Central memory CD8-positive, alpha-beta T cell (primary cell): ENCODE measurements at regions not wholly inside any gene's neighbourhood (a gene's known extent, or its start where the extent isn't known, plus 50 kb on each side); places are given as distances from the start of the nearest gene placed in this dataset.

Source experiments
- ATAC-seq: fragments of 150-1000 bp; cut with Tn5 transposase; replicated peaks from 2 replicates; pipeline ENCODE4 v1.10.0; 2022; ENCODE audit warnings: mild to moderate bottlenecking, moderate FRiP score, moderate number of reproducible peaks; ENCODE audit not compliant: poor library complexity, severe bottlenecking; ENCODE audit errors: extremely low read depth
- DNase-seq, 2 donors: peaks; one replicate each; pipeline ENCODE4 v3.0.0; 2021; ENCODE audit warnings: low spot score in 2 of 2
- H3K27ac Mint-ChIP-seq: one replicate; pipeline ENCODE4 v1.8.0; 2022; ENCODE audit warnings: low read depth, mild to moderate bottlenecking, moderate library complexity, mixed read lengths
- H3K27me3 Mint-ChIP-seq: one replicate; pipeline ENCODE4 v1.8.0; 2022; ENCODE audit warnings: mixed read lengths
- H3K36me3 Mint-ChIP-seq: one replicate; pipeline ENCODE4 v1.8.0; 2022; ENCODE audit warnings: mild to moderate bottlenecking, moderate library complexity, mixed read lengths; ENCODE audit not compliant: insufficient read depth
- H3K4me1 Mint-ChIP-seq: one replicate; pipeline ENCODE4 v1.8.0; 2022; ENCODE audit warnings: mixed read lengths
- H3K4me3 Mint-ChIP-seq: one replicate; pipeline ENCODE4 v1.8.0; 2022; ENCODE audit warnings: mild to moderate bottlenecking, moderate library complexity, mixed read lengths
- H3K9me3 Mint-ChIP-seq: one replicate; pipeline ENCODE4 v1.8.0; 2022; ENCODE audit warnings: mixed read lengths

DNA sequence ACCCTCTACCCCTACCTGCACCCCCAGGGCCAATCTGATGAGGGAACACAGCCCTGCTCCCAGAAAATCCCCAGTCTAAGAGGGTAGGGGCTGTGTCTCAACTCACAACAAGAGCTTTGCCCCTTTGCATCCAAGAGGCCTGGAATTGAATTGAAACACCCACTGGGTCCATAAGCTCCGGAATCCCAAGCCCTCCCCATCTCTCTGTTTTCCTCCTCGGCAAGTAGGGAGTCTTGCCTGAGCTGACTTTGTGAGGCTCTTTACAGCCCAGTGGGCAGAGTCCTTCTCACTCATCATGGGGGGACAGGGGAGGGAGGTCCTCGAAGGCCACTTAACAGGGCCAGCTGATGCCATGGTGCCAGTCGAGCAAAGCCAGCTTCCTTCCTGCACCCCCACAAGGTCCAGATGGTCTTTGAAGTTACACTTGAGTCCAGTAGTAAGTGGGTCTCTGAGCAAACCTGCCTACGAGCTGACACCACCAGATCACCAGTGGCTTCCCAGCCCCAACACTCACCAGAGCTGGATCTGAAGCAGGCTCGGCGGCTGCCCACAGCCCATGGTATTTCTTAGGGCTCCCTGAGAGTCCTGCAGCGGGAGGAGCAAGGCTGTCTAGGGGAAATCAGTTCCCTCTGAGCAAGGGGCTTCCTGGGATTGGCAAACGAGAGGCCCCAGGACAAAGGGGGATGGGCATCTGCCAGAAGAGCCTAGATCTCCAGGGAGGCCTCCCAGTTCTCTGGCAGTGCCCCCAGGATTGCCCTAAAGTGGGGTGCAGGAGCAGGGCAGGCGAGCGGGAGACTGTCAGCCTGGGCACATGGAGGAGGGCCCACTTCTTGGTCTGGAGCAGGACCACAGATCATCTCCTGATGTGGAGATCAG is 144.5 kb downstream of the VEGFA start:
- no peak for DNase-seq
- H3K27ac Mint-ChIP-seq = no peak overlapping the region
- no peak overlapping the region for H3K4me3 Mint-ChIP-seq
- ATAC-seq = no peak
- H3K27me3 Mint-ChIP-seq = peaks cover 10% of the 10 kb centered on the region
- H3K9me3 Mint-ChIP-seq = no peaks in the 10 kb centered on the region
- no peaks in the 10 kb centered on the region for H3K36me3 Mint-ChIP-seq
- no peaks in the 10 kb centered on the region for H3K4me1 Mint-ChIP-seq

DNA sequence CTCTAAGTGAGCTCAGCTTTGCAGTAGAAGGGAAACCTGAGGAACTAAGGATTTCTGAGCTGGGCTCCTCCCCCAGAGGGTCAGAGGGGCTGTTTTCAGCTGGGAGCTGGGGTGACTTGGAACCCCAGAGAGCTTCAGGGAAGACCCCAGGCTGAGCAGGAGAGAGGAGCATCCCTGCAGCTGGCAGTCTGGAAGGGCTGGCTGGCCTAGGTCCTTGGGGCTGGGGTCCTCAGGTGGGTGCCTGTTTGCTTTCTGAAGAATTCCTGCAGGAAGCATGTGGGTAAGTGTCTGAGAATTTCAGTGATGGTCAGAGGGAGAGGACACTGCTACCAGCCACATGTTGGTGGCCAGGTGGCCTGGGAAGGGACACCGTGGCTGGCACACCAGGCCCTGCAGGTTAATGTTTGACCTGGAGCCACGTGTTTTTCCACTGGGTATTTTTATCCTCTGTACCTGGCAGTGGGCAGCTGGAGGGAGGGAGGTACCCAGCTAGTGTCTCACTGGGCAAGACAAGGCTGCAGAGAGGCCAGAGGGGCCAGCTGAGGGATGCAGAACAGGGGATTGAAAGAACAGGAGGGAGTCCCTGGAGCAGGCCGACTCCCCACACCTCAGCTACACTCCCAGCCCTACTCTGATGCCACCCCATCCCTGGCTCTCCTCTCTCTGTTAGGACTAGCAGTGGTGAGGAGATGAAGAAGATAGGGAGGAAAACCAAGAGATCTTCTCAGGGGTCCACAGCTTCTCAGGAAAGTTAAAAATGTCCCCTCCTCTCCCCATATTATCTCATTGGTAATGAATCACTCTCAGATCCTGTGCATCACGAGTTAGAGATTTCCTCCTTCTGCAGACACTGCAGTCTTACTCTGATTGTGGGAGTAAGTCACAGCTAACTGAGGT is 143.6 kb downstream of the VEGFA start:
- Mint-ChIP-seq H3K4me3 (no peak overlapping the region), H3K27me3 (peaks cover 10% of the 10 kb centered on the region), H3K9me3 (no peaks in the 10 kb centered on the region), H3K36me3 (no peaks in the 10 kb centered on the region), H3K4me1 (no peaks in the 10 kb centered on the region), H3K27ac (no peak overlapping the region)
- no peak for ATAC-seq
- DNase-seq = no peak

DNA sequence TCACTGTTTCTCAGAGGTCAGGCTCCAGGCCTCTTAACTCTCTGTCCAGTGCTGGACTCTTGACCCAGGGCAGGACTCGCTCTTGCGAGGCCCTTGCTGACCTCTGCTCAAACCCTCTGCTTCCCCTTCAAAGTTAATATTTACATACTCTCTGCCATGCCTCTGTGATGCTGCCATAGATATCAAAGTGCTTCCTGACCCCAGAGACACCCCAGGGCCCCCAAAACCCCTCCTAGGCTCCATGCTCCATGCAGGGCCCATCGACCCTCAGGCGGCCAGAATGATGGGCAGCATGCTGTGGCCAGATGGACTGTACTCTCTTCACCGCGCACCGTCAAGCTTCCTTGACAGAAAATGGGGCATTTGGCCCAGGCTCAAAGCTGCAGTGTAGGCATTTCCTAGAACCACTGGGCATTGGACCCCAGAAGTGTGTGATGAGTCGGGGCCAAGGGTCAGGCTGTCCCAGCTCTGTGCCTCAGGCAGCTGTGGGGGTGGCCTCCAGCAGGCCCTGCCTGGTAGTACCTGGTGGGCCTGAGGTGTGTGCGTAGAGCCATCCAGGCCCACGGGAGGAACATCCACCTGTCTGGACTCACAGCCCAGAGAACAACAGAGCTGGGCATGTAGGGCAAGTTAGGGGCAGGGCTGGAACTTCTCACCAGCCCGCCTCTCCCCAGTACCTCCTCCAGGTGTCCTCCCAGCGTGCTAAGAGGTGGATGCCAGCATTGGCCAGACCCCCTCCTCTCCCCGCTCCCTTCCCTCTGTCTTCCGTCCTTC is 142.8 kb downstream of the VEGFA start:
- Mint-ChIP-seq H3K9me3 (no peaks in the 10 kb centered on the region), H3K36me3 (no peaks in the 10 kb centered on the region), H3K27me3 (peaks cover 7% of the 10 kb centered on the region), H3K4me1 (no peaks in the 10 kb centered on the region), H3K27ac (no peak overlapping the region), H3K4me3 (no peak overlapping the region)
- ATAC-seq (no peak), DNase-seq (no peak)

DNA sequence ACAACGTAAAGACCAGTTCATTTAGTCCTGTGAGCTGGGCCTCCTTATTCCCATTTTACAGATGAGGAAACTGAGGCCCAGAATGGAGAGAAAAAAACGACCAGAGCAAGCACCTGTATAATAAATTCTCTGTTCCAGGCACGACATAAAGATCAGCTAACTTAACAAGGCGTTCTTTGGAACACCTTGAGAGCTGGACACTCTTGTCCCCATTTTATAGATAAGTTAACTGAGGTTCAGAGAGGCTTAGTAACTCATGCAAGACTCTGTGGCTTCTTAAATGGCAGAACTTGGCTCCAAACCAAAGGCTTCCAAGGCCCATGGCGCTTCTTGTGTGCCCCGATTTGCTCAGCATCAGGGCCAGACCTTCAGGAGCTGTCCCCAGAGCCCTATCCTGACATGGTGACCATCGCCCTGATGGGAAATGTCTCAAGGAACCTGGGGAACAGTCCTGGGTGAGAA is 142.1 kb downstream of the VEGFA start:
- Mint-ChIP-seq H3K4me3 (no peak overlapping the region), H3K36me3 (no peaks in the 10 kb centered on the region), H3K9me3 (no peaks in the 10 kb centered on the region), H3K27me3 (peaks cover under 1% of the 10 kb centered on the region), H3K27ac (no peak overlapping the region), H3K4me1 (no peaks in the 10 kb centered on the region)
- ATAC-seq = no peak
- DNase-seq = no peak

DNA sequence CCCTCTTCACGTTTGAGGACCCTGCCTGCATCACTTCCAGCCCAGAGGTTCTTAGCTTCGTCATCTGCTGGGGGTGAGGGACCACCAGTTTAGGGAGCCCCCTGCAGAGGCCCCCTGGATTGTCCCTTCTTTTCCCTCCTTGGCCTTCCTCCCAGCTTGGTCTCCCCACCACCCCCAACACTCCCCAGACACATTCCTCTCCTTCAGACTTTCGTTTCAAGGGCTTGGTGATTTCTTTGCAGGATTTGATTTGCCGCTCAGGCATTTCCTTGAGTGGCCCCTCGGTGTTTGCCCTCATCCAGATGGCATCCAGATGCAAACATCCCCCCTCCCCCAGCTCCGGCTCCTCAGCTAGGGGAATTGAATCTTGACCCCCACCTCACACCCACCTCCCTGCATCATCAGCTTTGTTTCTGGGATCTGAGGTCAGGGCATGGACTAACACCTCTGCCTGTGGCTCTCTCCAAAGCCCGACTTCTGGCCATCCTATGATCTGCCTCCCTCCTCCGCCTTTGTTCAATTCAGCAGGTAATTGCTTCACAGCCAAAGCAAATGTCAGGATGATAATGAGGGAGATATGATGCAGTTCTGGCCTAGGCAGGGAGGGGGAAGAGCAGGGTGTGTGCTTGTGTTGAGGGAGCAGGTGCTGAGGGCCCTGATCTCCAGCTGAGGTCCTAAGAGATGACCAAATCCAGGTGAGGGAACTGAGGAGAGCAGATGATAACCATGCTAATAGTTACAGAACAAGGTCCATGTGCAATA is 141.5 kb downstream of the VEGFA start:
- no peaks in the 10 kb centered on the region for H3K36me3 Mint-ChIP-seq
- ATAC-seq (no peak), DNase-seq (no peak)
- no peaks in the 10 kb centered on the region for H3K9me3 Mint-ChIP-seq
- H3K4me1 Mint-ChIP-seq = no peaks in the 10 kb centered on the region
- no peak overlapping the region for H3K27ac Mint-ChIP-seq
- no peaks in the 10 kb centered on the region for H3K27me3 Mint-ChIP-seq
- H3K4me3 Mint-ChIP-seq = no peak overlapping the region

DNA sequence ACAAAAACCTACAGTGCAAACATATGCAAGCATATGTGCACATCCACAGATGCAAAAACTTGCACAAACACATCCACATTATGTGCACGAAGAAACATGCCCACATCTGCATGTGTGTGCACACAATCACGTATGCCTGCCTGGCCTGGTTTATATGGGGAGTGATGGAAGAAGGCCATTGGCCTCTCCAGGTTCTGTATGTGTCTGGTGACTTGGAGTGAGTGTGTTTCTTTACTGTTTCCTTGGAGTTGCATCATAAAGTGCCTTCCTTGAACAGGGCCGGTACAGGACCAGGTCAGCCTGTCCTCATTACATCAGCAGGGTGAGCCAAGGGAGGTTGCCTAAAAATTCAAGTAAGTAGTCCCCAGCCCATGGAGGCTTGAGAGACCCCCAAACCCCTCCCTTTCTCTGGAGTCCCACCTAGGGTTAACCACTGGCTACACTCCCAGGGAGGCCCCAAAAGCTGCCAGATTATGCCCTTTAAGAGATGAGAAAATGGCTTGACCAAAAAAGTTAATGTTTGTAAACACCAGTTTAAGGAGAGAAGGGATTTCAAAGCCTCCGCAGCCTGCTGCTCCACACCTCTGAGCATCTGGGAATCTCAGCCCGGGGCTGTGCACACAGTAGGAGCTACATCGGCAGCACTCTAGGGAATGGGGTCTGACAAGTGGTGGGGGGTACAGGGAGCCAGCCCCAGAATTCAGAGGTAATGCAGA is 140.8 kb downstream of the VEGFA start:
- no peak overlapping the region for H3K4me3 Mint-ChIP-seq
- no peaks in the 10 kb centered on the region for H3K4me1 Mint-ChIP-seq
- H3K27ac Mint-ChIP-seq = no peak overlapping the region
- no peaks in the 10 kb centered on the region for H3K27me3 Mint-ChIP-seq
- no peak for DNase-seq
- no peaks in the 10 kb centered on the region for H3K36me3 Mint-ChIP-seq
- H3K9me3 Mint-ChIP-seq = no peaks in the 10 kb centered on the region
- no peak for ATAC-seq

DNA sequence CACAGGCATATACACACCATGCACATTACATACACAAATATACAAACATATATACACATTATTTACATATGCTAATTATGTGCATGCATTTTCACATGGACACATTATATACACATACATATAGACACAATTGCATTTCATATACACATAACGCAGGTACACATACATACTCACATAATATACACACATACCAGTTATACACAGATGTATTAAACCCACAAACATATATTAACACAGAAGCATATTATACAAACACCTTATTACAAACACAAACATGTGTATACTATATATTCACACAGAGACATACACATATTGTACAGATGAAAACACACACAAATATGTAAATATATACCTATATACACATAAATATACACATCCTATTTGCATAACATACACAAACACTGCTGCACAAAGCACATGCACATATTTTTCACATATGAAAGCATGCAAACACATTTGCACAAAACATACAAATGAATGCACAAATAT is 140.2 kb downstream of the VEGFA start:
- no peak for ATAC-seq
- no peaks in the 10 kb centered on the region for H3K4me1 Mint-ChIP-seq
- no peaks in the 10 kb centered on the region for H3K36me3 Mint-ChIP-seq
- no peaks in the 10 kb centered on the region for H3K9me3 Mint-ChIP-seq
- no peak overlapping the region for H3K27ac Mint-ChIP-seq
- DNase-seq = no peak
- no peak overlapping the region for H3K4me3 Mint-ChIP-seq
- H3K27me3 Mint-ChIP-seq = no peaks in the 10 kb centered on the region

DNA sequence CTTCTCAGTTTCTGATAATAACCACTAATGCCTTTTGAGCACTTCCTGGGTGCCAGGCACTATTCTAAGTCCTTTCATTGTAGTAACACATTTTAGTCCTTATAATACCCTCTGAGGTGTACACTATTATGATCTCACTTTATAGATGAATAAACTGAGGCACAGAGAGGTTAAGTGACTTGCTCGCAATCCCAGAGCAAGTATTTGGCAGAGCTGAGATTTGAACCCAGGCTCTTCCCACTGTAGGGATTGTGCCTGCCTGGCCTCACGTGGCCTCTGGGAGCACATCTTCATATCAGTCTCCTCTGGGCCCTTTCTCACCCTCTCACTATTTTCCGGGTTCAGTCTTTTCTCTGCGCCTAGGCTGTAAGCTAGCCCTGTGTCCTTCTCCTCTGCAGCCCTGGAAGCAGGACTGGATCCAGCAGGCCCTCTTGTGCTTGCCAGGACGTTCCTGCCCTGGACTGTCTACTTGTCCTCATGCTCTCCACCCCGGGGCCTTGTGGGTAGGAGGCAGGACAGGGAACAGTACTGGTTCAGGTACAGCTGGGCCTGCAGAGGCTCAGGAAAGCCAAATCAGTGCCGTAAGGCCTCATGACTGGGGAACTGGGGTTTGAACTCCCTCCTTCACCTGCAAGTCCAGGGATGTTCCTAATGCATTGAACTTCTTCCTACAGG is 139.6 kb downstream of the VEGFA start:
- H3K4me1 Mint-ChIP-seq = no peaks in the 10 kb centered on the region
- no peak for DNase-seq
- no peak overlapping the region for H3K4me3 Mint-ChIP-seq
- H3K27me3 Mint-ChIP-seq = no peaks in the 10 kb centered on the region
- ATAC-seq = no peak
- H3K27ac Mint-ChIP-seq = no peak overlapping the region
- H3K9me3 Mint-ChIP-seq = no peaks in the 10 kb centered on the region
- H3K36me3 Mint-ChIP-seq = no peaks in the 10 kb centered on the region

DNA sequence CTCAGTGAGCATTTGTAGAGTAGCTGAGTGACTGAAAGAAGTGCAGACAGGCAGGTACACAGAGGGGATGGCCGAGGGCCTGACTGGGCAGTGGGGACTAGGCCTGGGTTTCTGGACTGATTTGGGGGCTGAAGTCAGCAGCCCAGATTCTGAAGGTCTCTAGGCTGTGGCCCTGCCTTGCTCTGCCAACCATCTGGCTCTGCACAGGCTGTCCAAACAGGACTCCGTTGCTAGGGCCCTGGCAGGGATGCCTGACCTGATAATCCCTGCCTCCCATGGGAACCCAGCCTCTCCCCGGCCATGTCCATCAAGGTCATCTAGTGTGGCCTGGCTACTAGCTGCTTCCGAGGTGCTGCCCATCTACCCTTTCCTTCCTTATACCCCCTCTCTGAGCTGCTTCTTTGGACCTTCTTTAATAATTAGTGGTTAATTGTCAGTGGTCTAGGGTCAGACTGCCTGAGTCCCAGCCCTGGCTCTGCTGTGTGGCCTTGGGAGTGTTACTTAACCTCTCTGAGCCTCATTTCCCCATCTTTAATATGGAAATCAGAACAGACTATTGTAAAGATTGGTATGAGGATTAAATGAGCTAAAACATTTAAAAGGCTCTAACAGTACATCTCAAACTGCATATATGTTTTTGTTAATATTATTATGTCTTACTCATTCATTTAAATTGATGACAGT is 137.9 kb downstream of the VEGFA start:
- DNase-seq (no peak), ATAC-seq (no peak)
- no peaks in the 10 kb centered on the region for H3K9me3 Mint-ChIP-seq
- H3K4me1 Mint-ChIP-seq = no peaks in the 10 kb centered on the region
- H3K4me3 Mint-ChIP-seq = no peak overlapping the region
- H3K36me3 Mint-ChIP-seq = no peaks in the 10 kb centered on the region
- H3K27me3 Mint-ChIP-seq = no peaks in the 10 kb centered on the region
- H3K27ac Mint-ChIP-seq = no peak overlapping the region

DNA sequence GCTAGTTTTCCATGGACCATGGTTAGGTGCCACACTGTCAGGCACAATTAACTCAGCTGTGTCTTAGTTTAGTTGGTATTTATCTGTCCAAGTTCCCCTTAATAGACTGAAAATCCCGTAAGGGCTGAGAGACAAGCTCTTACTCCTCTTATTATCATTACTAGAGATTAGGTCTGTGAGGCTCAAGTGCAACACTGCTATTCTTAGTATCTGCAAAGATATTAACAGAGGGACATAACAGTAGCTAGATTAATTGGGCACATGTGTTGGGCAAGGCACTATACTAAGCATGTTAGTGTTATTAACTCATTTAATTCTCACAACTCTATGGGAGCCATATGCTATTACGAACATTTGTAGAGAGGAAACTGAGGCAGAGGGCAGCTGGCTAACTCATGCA is 137.3 kb downstream of the VEGFA start:
- no peak for DNase-seq
- Mint-ChIP-seq H3K27me3 (no peaks in the 10 kb centered on the region), H3K4me3 (no peak overlapping the region), H3K4me1 (no peaks in the 10 kb centered on the region), H3K27ac (no peak overlapping the region), H3K36me3 (no peaks in the 10 kb centered on the region), H3K9me3 (no peaks in the 10 kb centered on the region)
- ATAC-seq = no peak
